Activated naive CD8-positive, alpha-beta T cell treated with anti-CD3 and anti-CD28 coated beads, Interleukin-2, amount 10 ng/mL, durations not matched to agents 7 days and 5 days (primary cell): ENCODE measurements at regions not wholly inside any gene's neighbourhood (a gene's known extent, or its start where the extent isn't known, plus 50 kb on each side); places are given as distances from the start of the nearest gene placed in this dataset.

Experiments
- ATAC-seq: fragments of 150-1000 bp; cut with Tn5 transposase; one replicate; pipeline ENCODE4 v1.10.0; 2021; ENCODE audit warnings: low read depth, moderate library complexity
- POLR2A ChIA-PET: fragments of 350-600 bp; sonication (Branson Sonifier 250); formaldehyde crosslinking; loops from one replicate; lab custom pipeline; 2021; ENCODE audit warnings: antibody characterized with exemption; lab: Charles Lee
- DNase-seq: peaks from one replicate; pipeline ENCODE4 v3.0.0; 2021
- H3K27ac Mint-ChIP-seq: one replicate; pipeline ENCODE4 v1.8.0; 2022; ENCODE audit warnings: mild to moderate bottlenecking, mixed read lengths
- H3K27me3 Mint-ChIP-seq: one replicate; pipeline ENCODE4 v1.8.0; 2022; ENCODE audit warnings: mild to moderate bottlenecking, moderate library complexity, mixed read lengths
- H3K36me3 Mint-ChIP-seq: one replicate; pipeline ENCODE4 v1.8.0; 2021; ENCODE audit warnings: mild to moderate bottlenecking, mixed read lengths
- H3K4me1 Mint-ChIP-seq: one replicate; pipeline ENCODE4 v1.8.0; 2021; ENCODE audit warnings: mixed read lengths
- H3K4me3 Mint-ChIP-seq: one replicate; pipeline ENCODE4 v1.8.0; 2022; ENCODE audit warnings: mild to moderate bottlenecking, moderate library complexity, mixed read lengths
- H3K9me3 Mint-ChIP-seq: one replicate; pipeline ENCODE4 v1.8.0; 2021; ENCODE audit warnings: mixed read lengths

- POLR2A ChIA-PET, result no interaction called here
- DNase-seq (no peak), ATAC-seq (no peak)
- Mint-ChIP-seq H3K27me3 (no peaks in the 10 kb centered on the region), H3K9me3 (no peaks in the 10 kb centered on the region), H3K36me3 (peaks cover 32% of the 10 kb centered on the region), H3K27ac (no peak overlapping the region), H3K4me1 (peaks cover under 1% of the 10 kb centered on the region), H3K4me3 (no peak overlapping the region)
These were observed 78.7 kb downstream of the SYNE3 start for GRCh38 chr14:95437715-95438114.

- peaks cover 32% of the 10 kb centered on the region for H3K36me3 Mint-ChIP-seq
- H3K27ac Mint-ChIP-seq, result no peak overlapping the region
These were observed 80.1 kb downstream of the SYNE3 start for GRCh38 chr14:95436354-95436753.

GRCh38 chr14:95434121-95434520, 82.3 kb downstream of the SYNE3 start:
- H3K27ac Mint-ChIP-seq, result no peak overlapping the region
- POLR2A ChIA-PET, result no interaction called here
- H3K36me3 Mint-ChIP-seq, result peaks cover 37% of the 10 kb centered on the region
- no peaks in the 10 kb centered on the region for H3K9me3 Mint-ChIP-seq
- ATAC-seq, result no peak
- no peak overlapping the region for H3K4me3 Mint-ChIP-seq
- H3K27me3 Mint-ChIP-seq, result no peaks in the 10 kb centered on the region
- H3K4me1 Mint-ChIP-seq, result no peaks in the 10 kb centered on the region
- DNase-seq, result no peak

More at GRCh38 chr14:95436354-95436753, 80.1 kb downstream of the SYNE3 start:
- POLR2A ChIA-PET, result interaction anchor here (1.0 kb wide), 1 partner anchor 58 kb away, joined by 3 read pairs; no protein-coding TSS in a partner anchor
- no peak overlapping the region for H3K4me3 Mint-ChIP-seq
- DNase-seq (no peak), ATAC-seq (no peak)
- H3K27me3 Mint-ChIP-seq, result no peaks in the 10 kb centered on the region
- no peaks in the 10 kb centered on the region for H3K4me1 Mint-ChIP-seq
- H3K9me3 Mint-ChIP-seq, result no peaks in the 10 kb centered on the region

GRCh38 chr14:95433094-95433478, 83.4 kb downstream of the SYNE3 start:
- H3K27ac Mint-ChIP-seq, result no peak overlapping the region
- H3K4me1 Mint-ChIP-seq, result no peaks in the 10 kb centered on the region
- ATAC-seq, result no peak
- POLR2A ChIA-PET, result interaction anchor here (0.8 kb wide), 1 partner anchor 9 kb away, joined by 3 read pairs; no protein-coding TSS in a partner anchor
- H3K36me3 Mint-ChIP-seq, result peaks cover 31% of the 10 kb centered on the region
- no peak for DNase-seq
- H3K4me3 Mint-ChIP-seq, result no peak overlapping the region
- no peaks in the 10 kb centered on the region for H3K9me3 Mint-ChIP-seq
- H3K27me3 Mint-ChIP-seq, result no peaks in the 10 kb centered on the region

GRCh38 chr14:95432144-95433093, 84.0 kb downstream of the SYNE3 start:
- H3K36me3 Mint-ChIP-seq, result peaks cover 28% of the 10 kb centered on the region
- POLR2A ChIA-PET, result no interaction called here
- DNase-seq, result no peak
- ATAC-seq, result no peak
- H3K4me1 Mint-ChIP-seq, result peaks cover under 1% of the 10 kb centered on the region
- no peak overlapping the region for H3K4me3 Mint-ChIP-seq
- H3K9me3 Mint-ChIP-seq, result no peaks in the 10 kb centered on the region
- H3K27ac Mint-ChIP-seq, result no peak overlapping the region
- no peaks in the 10 kb centered on the region for H3K27me3 Mint-ChIP-seq

- ATAC-seq (peak; percentile 45), DNase-seq (no peak)
- no peak overlapping the region for H3K27ac Mint-ChIP-seq
- POLR2A ChIA-PET, result no interaction called here
- no peaks in the 10 kb centered on the region for H3K27me3 Mint-ChIP-seq
- no peak overlapping the region for H3K4me3 Mint-ChIP-seq
- H3K9me3 Mint-ChIP-seq, result no peaks in the 10 kb centered on the region
- H3K4me1 Mint-ChIP-seq, result peaks cover 2% of the 10 kb centered on the region
- H3K36me3 Mint-ChIP-seq, result peaks cover 21% of the 10 kb centered on the region
These were observed 85.0 kb downstream of the SYNE3 start for GRCh38 chr14:95431199-95432143.

GRCh38 chr14:95428557-95428956, 87.9 kb downstream of the SYNE3 start:
- H3K36me3 Mint-ChIP-seq, result peaks cover 21% of the 10 kb centered on the region
- no peaks in the 10 kb centered on the region for H3K9me3 Mint-ChIP-seq
- DNase-seq, result no peak
- H3K4me1 Mint-ChIP-seq, result peaks cover 2% of the 10 kb centered on the region
- H3K27me3 Mint-ChIP-seq, result no peaks in the 10 kb centered on the region
- POLR2A ChIA-PET, result no interaction called here
- no peak overlapping the region for H3K4me3 Mint-ChIP-seq
- no peak for ATAC-seq
- H3K27ac Mint-ChIP-seq, result no peak overlapping the region

- ATAC-seq, result no peak
- Mint-ChIP-seq H3K4me3 (no peak overlapping the region), H3K9me3 (peaks cover 5% of the 10 kb centered on the region), H3K27me3 (no peaks in the 10 kb centered on the region), H3K4me1 (peaks cover 2% of the 10 kb centered on the region), H3K36me3 (peaks cover 43% of the 10 kb centered on the region), H3K27ac (no peak overlapping the region)
- DNase-seq, result no peak
- POLR2A ChIA-PET, result no interaction called here
These were observed 90.4 kb downstream of the SYNE3 start for GRCh38 chr14:95426116-95426475.

GRCh38 chr14:95425369-95426115, 90.9 kb downstream of the SYNE3 start:
- peaks cover 49% of the 10 kb centered on the region for H3K36me3 Mint-ChIP-seq
- no peak overlapping the region for H3K4me3 Mint-ChIP-seq
- H3K27ac Mint-ChIP-seq, result no peak overlapping the region
- H3K27me3 Mint-ChIP-seq, result no peaks in the 10 kb centered on the region
- POLR2A ChIA-PET, result no interaction called here
- H3K4me1 Mint-ChIP-seq, result peaks cover 2% of the 10 kb centered on the region
- DNase-seq (no peak), ATAC-seq (no peak)
- H3K9me3 Mint-ChIP-seq, result peaks cover 6% of the 10 kb centered on the region

GRCh38 chr14:95424529-95424928, 91.9 kb downstream of the SYNE3 start:
- no peaks in the 10 kb centered on the region for H3K27me3 Mint-ChIP-seq
- peaks cover 55% of the 10 kb centered on the region for H3K36me3 Mint-ChIP-seq
- DNase-seq, result no peak
- POLR2A ChIA-PET, result no interaction called here
- H3K9me3 Mint-ChIP-seq, result peaks cover 11% of the 10 kb centered on the region
- no peak overlapping the region for H3K27ac Mint-ChIP-seq
- H3K4me1 Mint-ChIP-seq, result peaks cover 4% of the 10 kb centered on the region
- ATAC-seq, result no peak
- no peak overlapping the region for H3K4me3 Mint-ChIP-seq

GRCh38 chr14:95421741-95422140, 94.7 kb downstream of the SYNE3 start:
- Mint-ChIP-seq H3K27ac (no peak overlapping the region), H3K36me3 (peaks cover 67% of the 10 kb centered on the region)
- POLR2A ChIA-PET, result no interaction called here

GRCh38 chr14:95420060-95420459, 96.4 kb downstream of the SYNE3 start:
- Mint-ChIP-seq H3K27me3 (no peaks in the 10 kb centered on the region), H3K27ac (no peak overlapping the region), H3K36me3 (peaks cover 61% of the 10 kb centered on the region), H3K4me3 (no peak overlapping the region), H3K9me3 (peaks cover 11% of the 10 kb centered on the region), H3K4me1 (peaks cover 3% of the 10 kb centered on the region)
- ATAC-seq, result no peak
- DNase-seq, result no peak
- POLR2A ChIA-PET, result no interaction called here

More at GRCh38 chr14:95421741-95422140, 94.7 kb downstream of the SYNE3 start:
- DNase-seq (no peak), ATAC-seq (no peak)
- peaks cover 11% of the 10 kb centered on the region for H3K9me3 Mint-ChIP-seq
- H3K4me1 Mint-ChIP-seq, result peaks cover 3% of the 10 kb centered on the region
- no peak overlapping the region for H3K4me3 Mint-ChIP-seq
- no peaks in the 10 kb centered on the region for H3K27me3 Mint-ChIP-seq

GRCh38 chr14:95419569-95419968, 96.9 kb downstream of the SYNE3 start:
- peaks cover 56% of the 10 kb centered on the region for H3K36me3 Mint-ChIP-seq
- no peak for DNase-seq
- H3K27ac Mint-ChIP-seq, result no peak overlapping the region
- peaks cover 3% of the 10 kb centered on the region for H3K4me1 Mint-ChIP-seq
- no peaks in the 10 kb centered on the region for H3K27me3 Mint-ChIP-seq
- H3K9me3 Mint-ChIP-seq, result peaks cover 11% of the 10 kb centered on the region
- POLR2A ChIA-PET, result no interaction called here
- no peak overlapping the region for H3K4me3 Mint-ChIP-seq
- no peak for ATAC-seq
